ENCODE measurements at regions not wholly inside any gene's neighbourhood (a gene's known extent, or its start where the extent isn't known, plus 50 kb on each side); places are given as distances from the start of the nearest gene placed in this dataset.

- Histone ChIP-seq H2AK5ac (ENCODE audit: low read depth, low read length) (no peak overlapping the region), H2BK15ac (ENCODE audit: low read length) (no peak overlapping the region), H3K18ac (ENCODE audit: extremely low read depth, low read length) (no peak overlapping the region), H3K27me3 (replicated peaks in 1 of 4; ENCODE audit: control insufficient read depth in 3 of 4, extremely low read depth in 1 of 4, insufficient read depth in 3 of 4, low read length in 3 of 4) (no peaks in the 10 kb centered on the region), H3K9me3 (ENCODE audit: insufficient read depth in 2 of 2, low read depth in 1 of 2, low read length in 1 of 2) (no peaks in the 10 kb centered on the region), H3K4me1 (replicated peaks in 1 of 4; ENCODE audit: control insufficient read depth in 3 of 4, insufficient read depth in 4 of 4, low read length in 3 of 4) (no peaks in the 10 kb centered on the region), H3K27ac (ENCODE audit: low read depth, low read length) (no peak overlapping the region), H3K56ac (replicated peaks; ENCODE audit: insufficient read length, low read depth, low read length) (no peak overlapping the region), H2AFZ (ENCODE audit: low read length) (peak overlapping the region; percentile 47; the same call in 1 of the 2 replicates), H2BK120ac (replicated peaks; ENCODE audit: low read depth, low read length) (no peak overlapping the region), H3K4me2 (ENCODE audit: insufficient read depth in 1 of 2, low read depth in 2 of 2, low read length in 2 of 2) (no peak overlapping the region), H3K79me1 (ENCODE audit: low read depth, low read length) (no peaks in the 10 kb centered on the region), H3K14ac (ENCODE audit: insufficient read length) (no peak overlapping the region), H3K4me3 (ENCODE audit: extremely low read depth in 1 of 4, insufficient read depth in 2 of 4, low read depth in 3 of 4, low read length in 4 of 4) (no peak overlapping the region), H4K8ac (ENCODE audit: extremely low read depth, insufficient read depth, low read length) (no peak overlapping the region), H3K9ac (replicated peaks in 1 of 4; ENCODE audit: extremely low read depth in 1 of 4, low read depth in 3 of 4, low read length in 3 of 4) (no peak overlapping the region), H3K36me3 (ENCODE audit: control insufficient read depth in 2 of 4, insufficient read depth in 4 of 4, low read length in 3 of 4) (no peaks in the 10 kb centered on the region), H3K23ac (ENCODE audit: insufficient read length) (no peak overlapping the region), H2BK12ac (ENCODE audit: low read depth, low read length) (no peak overlapping the region), H4K91ac (replicated peaks; ENCODE audit: insufficient read length, low read length) (no peak overlapping the region), H2BK20ac (ENCODE audit: low read length) (no peak overlapping the region), H3K23me2 (ENCODE audit: low read depth, low read length) (no peaks in the 10 kb centered on the region), H3K4ac (replicated peaks; ENCODE audit: insufficient read length, low read depth, low read length) (no peak overlapping the region), H2BK5ac (ENCODE audit: low read depth, low read length) (no peak overlapping the region), H3K79me2 (ENCODE audit: control insufficient read depth in 1 of 2, insufficient read depth in 2 of 2, low read length in 2 of 2) (no peaks in the 10 kb centered on the region), H4K20me1 (replicated peaks in 1 of 2; ENCODE audit: control insufficient read depth in 1 of 2, insufficient read depth in 2 of 2, low read length in 2 of 2) (no peaks in the 10 kb centered on the region), H4K5ac (ENCODE audit: insufficient read length, low read depth, low read length) (no peak overlapping the region)
- WGBS, 2 experiments (ENCODE audit: extremely low coverage in 1 of 2, insufficient coverage in 1 of 2, insufficient read length in 1 of 2, insufficient replicate concordance in 2 of 2, low coverage in 1 of 2, low lambda C conversion rate in 2 of 2, missing lambda C conversion rate in 1 of 2) = 84% methylated on average over 4 of the region's 4 CpGs; no CpG with 5 or more reads in 1 of the 2 experiments
- no peak for FAIRE-seq
- POLR2A ChIA-PET (ENCODE audit: partially characterized antibody) = no interaction called here
- TF ChIP-seq SUZ12 (IDR thresholded peaks at IDR 0.05; ENCODE audit: low read length) = no peak
- TF ChIP-seq CTCF (IDR thresholded peaks at IDR 0.05; ENCODE audit: control extremely low read depth in 1 of 3, insufficient read depth in 1 of 3, low read depth in 1 of 3, low read length in 3 of 3) = no peak
- TF ChIP-seq TCF12 (IDR thresholded peaks at IDR 0.05; ENCODE audit: low read depth, low read length) = no peak
- no peak for TF ChIP-seq JUND (IDR thresholded peaks at IDR 0.05; ENCODE audit: low read length)
- TF ChIP-seq TEAD4 (IDR thresholded peaks at IDR 0.05; ENCODE audit: low read depth, low read length) = peak; percentile 84
- no peak for TF ChIP-seq FOSL1 (IDR thresholded peaks at IDR 0.05; ENCODE audit: insufficient read depth, low read depth, low read length)
- peak; percentile 64; the same call in 1 of the 2 replicates for TF ChIP-seq CEBPB (IDR thresholded peaks at IDR 0.05; ENCODE audit: low read depth, low read length)
- CTCF ChIA-PET (ENCODE audit: partially characterized antibody) = interaction anchor here (1.1 kb wide), 1 partner anchor 21 kb away, joined by 3 read pairs; no protein-coding TSS in a partner anchor
- DNase-seq (ENCODE audit: low read depth in 1 of 2, low spot score in 2 of 2) = no peak
Observed at GRCh38 chr10:106284802-106285587, 879.5 kb downstream of the SORCS1 start.
